ENCODE measurements at regions not wholly inside any gene's neighbourhood (a gene's known extent, or its start where the extent isn't known, plus 50 kb on each side); places are given as distances from the start of the nearest gene placed in this dataset.

DNA sequence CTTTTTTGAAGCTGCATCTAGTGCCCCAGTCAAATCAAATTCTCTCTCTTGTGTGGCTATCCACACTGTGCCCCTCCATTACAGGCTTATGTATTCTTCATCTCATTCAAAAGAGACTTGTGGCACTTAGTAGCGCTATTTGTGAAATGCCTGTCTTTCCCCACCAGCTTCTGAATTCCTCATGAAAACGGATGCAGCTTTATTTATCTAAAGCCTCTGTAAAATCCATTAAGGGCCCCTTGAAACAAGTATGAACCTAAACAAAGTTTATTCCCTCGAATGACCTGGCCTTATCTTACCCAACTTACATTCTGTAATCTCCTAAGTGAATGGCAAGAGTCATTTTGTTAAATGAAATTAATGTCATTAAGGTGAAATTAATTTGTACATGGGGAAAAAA, 417.4 kb upstream of the PIK3C3 start:
- DNase-seq: no peak

DNA sequence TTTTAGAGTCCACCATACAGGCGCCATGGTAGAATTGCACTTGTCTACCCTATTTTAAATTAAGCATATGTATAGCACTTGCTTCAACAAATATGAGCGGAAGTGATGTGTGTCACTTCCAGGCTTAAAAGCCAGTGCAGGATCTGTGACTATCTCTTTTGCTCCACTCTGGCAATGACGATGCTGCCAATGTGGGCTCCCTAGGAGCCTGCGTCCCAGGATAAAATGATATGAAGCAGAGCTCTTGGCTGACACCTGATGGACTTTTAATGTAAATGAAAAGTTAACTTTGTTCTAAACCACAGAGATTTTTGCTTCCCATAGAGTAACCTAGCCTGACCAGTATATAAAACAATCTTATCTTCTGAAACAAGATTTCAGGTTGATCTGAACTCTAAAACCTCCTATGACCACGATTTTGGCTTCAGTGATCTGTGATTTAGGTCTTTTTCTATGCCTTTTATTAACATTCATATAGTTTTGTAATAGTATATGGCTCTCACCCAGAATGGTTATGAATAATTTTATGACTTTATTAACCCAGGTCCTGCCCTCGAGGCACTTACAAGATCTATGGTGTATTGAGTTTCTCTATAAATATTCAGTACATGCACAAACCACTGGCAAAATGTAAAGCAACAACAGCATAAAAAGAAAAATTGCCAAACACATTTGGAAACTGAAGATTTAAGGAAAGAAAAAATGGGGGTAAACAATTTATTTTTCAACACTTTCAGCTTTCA, 422.5 kb upstream of the PIK3C3 start:
- no peak for DNase-seq

DNA sequence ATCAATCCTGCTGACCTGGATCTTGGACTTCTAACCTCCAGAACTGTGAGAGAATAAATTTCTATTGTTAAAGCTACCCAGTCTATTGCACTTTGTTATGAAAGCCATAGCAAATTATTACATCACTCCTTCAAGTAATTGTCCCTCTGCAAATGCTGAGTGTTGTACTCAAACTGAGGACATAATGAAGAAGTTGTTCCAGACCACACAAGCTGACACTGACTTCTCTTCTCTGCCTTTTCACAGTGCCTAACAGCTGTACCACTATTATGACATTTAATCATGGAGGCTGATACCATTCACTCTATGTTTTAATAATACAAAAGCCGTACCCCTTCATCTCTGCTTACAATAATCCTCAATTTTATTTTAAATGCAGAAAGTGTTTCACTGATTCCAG, 424.1 kb upstream of the PIK3C3 start:
- DNase-seq: no peak

DNA sequence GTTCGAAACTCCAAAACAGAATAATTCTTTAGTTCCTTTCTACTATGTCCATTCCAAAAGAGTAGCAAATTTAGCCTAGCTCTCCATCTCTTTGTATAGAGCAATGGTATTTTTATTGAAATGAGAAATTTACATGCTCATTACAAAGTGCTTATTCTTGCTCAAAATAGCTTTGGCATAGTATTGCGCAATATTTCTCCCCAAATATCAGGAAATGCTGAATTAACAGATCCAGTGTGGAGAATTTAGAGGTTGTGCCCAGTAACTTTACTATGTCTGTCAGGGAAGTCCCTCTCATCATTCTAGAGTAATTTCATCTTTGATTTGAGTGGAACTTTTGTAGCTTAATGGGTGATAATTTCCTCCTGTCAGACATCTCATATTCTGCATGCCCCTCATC, 425.9 kb upstream of the PIK3C3 start:
- DNase-seq: no peak

DNA sequence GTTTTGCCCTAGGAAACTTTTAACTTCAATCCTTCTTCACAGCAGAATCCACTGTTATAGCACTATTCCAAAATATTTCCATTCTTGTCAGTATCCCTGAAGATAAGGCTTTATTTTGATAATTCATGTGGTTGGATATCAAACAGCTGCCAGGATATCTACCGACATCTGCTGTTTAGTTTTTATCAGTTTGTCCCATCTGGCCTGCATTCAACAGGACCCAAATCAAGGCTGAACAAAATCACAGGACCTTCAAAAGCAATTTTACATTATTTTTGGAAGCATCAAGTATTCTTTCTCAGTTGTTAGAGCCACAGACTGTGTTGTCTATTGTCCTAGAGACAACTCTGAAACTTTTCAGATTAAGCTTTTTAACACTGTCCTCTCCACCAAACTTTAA, 429.0 kb upstream of the PIK3C3 start:
- DNase-seq: no peak

DNA sequence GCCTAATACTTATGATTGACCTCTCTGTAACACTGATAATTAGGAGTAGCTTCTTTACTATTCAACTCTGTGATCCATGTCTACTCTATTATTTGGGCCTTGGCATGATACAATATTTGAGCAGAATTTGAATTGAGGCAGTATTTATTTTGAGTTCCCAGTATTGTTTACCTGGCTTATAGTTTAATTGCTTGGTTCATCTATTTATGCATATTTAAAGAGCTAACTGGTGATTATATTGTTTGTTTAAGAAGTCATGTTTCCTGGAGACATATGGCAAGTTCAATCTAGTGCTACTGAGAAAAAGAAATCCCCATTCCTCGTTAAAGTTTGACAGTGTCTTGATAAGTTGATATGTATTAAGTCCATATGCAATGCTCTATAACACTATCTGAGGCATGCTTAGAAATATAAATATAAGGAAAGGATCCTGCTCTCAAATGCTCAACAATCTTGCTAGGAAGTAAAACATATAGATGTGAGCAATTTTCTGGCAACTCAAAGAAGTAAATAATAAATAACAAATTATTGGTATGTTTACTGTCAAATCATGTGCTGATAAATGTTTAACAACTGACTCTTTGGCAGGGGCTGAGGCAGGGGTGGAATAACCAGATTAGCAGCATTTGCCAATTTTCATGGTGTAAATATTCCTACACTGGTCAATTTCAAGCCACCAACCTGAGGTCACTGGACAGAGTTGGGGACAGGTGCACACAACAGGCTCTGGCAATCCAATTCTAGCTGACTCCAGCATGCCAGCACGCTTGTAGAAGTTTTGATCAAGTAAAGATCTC, 430.2 kb upstream of the PIK3C3 start:
- DNase-seq: no peak

DNA sequence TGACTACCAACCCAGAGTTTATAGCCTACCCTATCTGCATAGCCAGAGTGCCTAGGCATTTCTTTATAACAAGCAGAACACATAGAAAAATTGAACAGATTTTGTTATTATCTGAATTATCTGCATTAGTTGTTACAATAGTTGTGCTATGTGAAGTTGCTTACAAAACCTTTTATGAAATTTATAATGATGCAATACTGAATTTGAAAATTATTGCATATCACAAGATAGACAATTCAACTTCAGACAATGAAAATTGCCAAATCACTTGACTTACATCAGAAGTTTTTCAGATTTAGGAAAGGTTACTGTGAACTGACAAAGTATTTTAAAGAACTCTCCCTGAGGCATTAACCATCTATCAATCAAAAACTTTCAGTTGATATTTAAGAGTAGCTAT, 437.9 kb upstream of the PIK3C3 start:
- no peak for DNase-seq

DNA sequence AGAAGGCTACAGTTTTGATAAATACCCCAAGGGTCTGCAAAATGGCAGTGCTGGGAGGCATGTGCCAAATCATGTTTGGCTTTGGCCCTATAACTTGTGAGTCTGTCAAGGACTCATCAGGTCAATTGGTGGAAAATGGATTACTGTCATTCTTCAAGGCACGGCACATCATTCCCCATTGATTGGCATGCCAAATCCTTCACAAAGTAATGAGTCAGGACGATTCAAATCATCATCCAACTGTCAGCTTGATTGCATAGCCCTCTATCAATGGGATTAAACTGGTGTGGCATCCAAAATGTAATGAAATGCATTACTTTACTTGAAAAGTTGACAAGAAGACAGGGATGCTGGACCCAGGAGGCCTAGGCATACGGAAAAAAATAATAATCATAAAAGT, 441.6 kb upstream of the PIK3C3 start:
- DNase-seq: no peak

DNA sequence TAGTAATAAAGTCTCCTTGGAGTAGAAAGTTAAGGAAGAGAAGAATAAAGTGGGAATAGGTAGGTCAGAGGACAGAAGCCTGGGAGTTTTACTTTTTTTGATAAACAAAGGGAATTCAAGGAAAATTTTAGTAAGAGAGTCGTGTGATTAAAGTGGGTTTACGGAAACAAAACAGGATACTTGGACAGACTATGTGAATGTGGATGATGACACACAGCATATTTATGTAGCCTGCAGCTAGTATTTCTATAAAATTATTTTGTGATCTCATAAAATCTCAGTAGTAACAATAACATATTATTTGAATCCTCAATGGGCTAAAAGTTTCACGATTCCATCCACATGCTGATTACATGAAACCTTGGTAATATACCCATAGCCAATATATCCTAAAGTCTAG, 450.7 kb upstream of the PIK3C3 start:
- no peak for DNase-seq

DNA sequence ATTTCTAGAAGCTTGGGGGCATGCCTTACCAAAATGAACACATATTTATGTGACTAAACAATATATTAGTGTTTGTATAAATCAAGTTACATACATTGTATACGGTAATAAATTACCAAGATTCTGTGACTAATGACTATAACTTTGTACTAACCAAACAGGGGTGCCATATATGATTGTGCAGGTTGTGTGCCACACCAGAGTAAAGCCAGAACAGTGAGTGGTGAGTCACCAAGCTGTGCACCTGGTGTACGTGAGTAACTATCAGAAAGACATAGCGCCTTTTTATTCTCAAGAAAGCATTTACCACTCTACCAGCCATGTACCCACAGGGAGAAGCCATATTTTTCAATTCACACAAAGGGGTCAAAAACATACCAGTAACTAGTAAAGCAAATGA, 453.2 kb upstream of the PIK3C3 start:
- DNase-seq: no peak

DNA sequence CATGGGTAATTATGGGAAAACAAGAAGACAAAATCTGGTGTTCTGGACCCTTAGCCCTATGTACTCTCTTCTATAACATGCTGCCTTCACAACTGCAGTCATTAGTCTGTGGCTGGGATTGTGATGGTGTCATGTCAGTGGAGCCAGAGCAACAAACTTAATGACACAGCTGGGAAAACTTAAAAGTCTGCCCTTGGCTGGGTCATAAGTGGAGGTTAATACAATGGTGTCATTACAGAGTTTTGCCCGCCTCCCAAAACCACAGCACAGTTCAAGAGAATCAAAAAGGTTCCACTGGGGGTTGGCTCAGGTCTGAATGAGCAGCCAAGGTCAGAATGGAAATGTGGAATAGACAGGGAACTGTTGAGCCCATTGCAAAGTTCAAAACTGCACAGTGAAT, 455.7 kb upstream of the PIK3C3 start:
- no peak for DNase-seq

DNA sequence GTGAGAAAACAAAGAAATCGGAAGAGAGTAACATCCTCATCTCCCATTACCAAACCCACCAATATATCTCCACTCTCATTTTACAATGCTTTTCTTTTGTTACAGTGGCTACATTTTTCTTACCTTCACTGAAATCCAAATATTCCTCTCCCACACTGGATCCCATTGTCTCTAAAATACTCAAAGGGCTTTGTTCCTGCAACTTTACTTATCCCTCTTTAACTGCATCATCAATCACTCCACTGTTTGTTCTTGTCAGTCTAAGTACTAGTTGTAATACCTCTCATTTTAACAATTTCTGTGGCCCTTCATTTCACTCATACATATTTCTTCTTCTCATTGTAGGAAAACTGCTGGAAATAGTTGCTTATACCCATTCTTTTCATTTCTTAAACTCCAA, 464.2 kb upstream of the PIK3C3 start:
- no peak for DNase-seq

DNA sequence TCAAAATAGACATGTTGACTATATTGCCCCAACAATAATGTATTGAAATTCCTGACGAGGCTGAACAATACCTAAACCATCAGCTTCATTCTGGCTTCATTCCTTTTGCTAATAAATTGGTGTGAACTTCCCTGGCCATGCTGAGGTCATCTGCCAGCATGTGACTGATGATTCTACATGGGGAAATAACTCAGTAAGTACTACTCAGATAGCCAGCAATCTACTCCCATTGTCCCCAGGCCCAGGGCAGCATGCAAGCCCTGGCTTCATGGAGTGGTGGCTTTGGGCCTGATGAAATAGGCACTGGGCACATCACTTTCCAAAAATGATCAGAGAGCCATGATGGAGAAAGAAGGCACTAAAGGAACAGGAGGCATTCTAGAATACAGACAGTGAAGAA, 468.5 kb upstream of the PIK3C3 start:
- no peak for DNase-seq

DNA sequence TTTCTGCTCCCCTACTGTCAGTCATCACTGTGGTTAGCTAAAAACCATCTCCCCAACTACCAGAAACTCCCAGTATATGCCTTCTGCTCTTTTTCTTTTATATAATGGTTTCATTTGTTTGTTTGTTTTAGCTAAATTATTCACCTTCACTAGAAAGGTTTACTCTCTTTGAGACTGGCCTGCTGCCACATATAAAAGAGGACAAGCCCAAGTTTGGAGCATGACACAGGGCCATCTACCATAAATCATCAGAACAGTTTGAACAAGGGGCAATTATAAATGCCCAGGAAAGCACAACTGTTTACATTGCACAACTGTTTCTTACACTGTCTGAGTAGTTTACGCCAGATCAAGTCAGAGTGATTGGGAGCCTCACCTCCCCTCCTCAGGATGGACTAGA, 471.0 kb upstream of the PIK3C3 start:
- no peak for DNase-seq

DNA sequence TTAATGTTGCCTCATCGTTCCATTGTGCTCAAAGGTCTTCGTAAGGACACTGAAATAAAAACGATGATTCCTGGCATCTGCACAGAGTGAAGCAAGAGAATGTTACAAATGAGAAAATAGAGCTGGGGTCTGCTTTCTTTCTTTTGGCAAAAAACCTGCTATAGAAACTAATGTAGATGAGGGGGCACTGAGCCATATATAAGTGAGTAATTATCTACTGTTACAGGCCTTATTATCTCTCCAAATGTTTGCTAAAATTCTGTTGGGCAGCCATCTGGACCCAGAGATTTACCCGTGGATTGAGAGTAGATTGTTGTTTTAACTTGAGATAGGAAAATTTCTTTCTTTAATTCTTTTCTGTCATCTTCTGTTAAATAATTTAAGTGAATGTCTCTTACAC, 472.5 kb upstream of the PIK3C3 start:
- peak; percentile 81 for DNase-seq

DNA sequence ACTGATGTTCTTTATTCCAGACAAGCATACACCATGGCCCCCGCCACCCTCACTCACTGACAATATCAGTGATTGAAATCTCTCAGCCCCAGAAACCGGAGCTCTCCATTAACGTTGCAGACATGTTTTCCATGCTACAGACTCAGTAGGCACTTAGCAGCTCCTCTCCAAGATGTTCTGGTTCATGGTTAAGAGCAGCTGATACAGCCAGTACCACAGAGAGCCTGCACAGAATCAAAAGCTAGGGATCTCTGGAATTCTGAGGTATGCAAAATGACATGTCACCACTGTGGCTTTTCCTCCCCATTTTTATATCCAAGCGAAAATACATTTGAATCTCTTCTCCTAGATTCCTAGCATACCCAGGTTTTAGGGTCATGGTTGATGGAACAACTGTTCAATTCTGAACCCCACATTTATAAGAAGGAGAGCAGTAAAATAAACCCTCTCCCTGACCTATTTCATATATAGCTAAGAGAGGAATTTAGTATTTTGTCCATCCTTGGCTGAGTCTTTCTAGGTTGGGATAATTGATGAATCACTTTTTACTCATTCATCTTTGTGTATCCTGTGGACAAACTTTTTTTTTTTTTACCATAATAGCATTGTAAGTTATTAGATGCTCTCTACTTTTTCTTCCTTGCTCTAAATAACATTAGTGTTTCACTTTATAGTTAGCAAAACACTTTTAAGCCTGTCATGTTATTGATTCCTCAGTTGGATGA, 488.4 kb upstream of the PIK3C3 start:
- DNase-seq: no peak

DNA sequence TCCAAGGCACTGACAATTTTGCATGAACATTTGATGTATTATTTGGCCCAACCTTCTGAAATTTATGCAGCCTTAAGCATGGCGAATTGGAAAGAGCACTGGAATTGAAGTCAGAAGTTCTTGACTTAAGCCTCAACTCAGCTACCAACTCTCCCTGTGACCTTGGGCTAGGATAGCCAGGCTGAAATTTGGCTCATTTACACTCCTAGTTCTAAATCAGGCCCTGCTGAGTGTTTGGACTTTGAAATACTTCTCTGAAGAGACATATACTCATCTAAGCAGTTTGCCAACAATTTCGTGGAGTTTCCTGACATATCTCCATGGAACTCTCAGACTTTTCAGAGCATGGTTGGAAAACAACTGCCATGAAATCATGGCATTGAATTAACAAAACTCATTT, 489.6 kb upstream of the PIK3C3 start:
- no peak for DNase-seq

DNA sequence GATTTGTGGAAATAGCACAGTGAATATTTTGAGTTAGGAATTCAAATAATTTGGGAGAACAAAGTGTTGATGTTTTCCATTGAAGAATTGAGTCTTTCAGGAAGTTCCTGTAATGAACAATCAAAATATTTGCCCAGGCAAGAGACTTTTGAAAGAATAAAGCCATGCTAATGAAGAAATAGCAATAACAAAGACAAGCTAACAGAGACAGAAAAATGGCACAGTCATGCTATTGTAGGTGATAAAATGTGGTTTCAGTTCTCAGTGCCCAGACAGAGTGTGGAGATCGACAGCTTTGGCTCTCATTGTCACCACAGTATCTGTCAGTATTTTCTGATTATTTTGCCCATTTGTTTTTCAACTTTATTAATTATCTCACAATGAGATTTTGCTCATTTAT, 490.8 kb upstream of the PIK3C3 start:
- DNase-seq: no peak

DNA sequence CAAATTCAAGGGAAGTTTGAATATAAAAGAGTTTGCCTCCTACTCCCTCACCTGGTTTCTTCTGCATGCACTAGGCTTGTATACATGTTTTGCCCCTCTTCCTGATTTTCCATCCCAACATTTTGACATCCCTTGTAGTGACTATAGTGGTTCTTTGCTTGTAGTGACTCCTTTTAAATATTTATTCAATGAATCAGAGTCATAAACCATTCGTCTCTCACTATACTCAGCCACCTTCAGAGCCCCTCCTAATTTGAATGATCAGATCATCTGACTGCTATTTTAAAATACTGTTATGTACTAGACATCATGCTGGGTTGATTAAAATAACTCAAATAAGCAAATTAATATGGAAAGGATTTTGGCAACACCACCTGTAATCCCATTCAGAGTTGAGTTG, 492.1 kb upstream of the PIK3C3 start:
- DNase-seq: no peak

DNA sequence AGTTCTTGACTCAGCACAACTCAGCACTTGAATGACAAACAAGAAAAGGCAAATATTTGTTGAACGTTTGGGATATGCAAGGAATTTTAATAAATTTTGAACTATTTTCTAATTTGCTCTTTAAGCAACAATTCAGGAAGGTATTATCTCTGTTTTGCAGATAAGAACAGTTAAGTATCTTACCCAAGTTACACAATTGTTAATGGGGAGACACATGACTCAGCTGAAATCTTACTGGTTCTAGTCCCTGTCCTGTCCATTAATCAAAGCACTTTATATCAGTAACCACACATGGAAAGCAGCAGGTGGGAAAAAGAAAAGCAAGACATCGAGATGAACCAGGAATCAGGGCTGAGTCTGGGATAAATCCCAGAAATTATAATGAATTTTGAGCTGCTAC, 493.9 kb upstream of the PIK3C3 start:
- DNase-seq: no peak

DNA sequence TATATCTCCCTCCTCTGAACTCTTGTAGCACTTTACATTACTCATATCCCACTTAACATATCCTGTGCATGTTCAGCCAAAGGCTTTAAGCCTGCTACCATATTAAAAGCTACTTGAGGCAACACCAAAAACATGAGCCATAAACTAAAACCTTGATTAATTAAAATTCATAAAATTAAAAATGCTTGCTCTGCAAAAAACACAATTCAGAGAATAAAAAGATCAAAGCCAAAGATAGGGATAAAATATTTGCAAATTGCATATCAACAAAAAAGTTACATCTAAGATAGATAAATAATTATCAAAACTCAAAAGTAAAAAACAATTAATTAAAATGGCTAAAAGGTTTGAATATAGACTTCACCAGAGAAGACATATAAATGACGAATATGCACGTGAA, 495.4 kb upstream of the PIK3C3 start:
- DNase-seq: no peak

DNA sequence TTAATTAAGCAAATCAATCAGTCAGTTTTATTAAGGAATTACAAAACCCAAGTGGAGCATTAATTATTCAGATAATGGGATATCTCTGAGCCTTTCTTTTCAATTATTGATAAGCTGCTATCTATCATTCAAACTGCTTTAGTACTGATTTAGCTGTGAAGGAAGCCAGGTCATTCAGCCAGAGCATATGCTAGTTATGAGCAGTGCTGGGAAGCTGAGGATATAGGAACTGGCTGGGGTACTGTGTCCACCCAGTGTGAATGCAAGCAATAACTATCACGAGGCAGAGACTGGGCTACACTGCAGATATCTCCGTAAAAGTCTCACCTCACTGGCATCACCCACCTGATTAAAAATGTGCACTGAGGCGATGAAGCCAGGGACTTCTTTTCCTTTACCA, 496.7 kb upstream of the PIK3C3 start:
- no peak for DNase-seq

DNA sequence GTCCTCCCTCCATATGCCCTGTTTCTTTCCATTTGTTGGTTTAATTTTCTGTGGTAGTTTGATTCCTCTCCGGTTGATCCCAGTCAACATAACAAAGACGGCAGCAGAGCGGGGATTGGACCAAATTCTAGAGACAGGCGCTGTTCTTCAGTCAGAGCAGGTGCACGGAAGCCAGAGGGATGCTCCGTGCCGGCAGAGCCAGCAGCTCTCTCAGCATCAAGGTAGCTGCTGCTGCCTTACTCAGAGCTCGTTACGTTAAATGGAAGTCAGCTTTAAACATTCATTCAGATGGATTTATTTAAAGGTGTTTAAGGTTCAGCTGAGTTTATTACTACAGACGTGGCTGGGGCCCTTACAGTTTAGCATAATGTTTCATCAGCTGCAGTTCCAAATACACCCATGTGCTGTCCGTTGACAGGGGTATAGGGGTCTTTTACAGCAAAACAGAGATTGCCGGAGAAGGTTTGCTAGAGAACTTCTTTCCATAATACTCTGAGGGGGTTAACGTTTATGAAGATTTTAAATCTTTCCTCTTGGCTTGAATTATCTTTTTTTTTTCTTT, 497.2 kb upstream of the PIK3C3 start:
- no peak for DNase-seq

DNA sequence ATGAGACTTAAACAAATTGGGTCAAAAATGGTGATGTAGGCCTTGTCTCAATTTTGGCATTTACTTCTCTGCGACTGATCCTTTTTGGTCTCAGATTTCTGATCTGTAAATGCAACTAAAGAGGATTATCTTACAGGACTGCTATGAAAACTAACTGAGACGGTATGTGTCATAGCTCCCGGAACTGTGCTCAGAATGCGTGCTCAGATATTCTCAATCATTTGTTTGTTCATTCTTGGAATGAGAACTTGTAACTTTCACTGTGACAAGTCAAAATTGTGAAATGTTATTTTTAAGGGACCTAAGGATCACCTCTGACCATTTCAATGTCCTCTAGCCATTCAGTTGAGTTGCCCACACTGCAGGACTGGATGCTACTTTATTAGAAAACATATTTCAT, 498.2 kb upstream of the PIK3C3 start:
- DNase-seq: no peak

Data from NCI-H1694 (cell line).